ENCODE measurements at regions not wholly inside any gene's neighbourhood (a gene's known extent, or its start where the extent isn't known, plus 50 kb on each side); places are given as distances from the start of the nearest gene placed in this dataset.

DNA sequence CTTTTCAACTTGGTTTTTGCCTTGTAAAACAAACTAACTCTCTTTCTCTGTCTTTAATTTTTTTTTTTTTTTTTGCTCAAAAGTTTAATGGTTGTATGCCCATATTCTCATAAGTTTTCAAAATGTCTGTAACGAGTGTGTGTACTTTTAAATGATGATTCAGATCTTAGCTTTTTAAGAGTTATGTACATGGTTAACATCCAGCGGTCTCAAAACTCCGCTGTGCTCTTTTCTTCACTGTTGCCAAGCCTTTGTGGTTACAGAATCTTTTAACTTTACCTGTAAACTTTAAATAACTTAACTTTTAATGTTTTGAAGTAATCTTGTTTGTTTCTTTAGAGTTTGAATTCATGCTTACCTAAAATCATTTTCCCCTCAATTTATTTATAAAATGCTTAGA, 133.0 kb downstream of the SAMD5 start:
- Histone ChIP-seq H3K27ac (no peak overlapping the region), H3K9me3 (replicated peaks in 1 of 11) (no peaks in the 10 kb centered on the region), H4K20me1 (no peaks in the 10 kb centered on the region), H3K4me2 (no peak overlapping the region), H3K9ac (no peak overlapping the region), H3K36me3 (no peaks in the 10 kb centered on the region), H3K27me3 (no peaks in the 10 kb centered on the region), H3K4me3 (no peak overlapping the region), H3K4me1 (peaks cover 0 to 6% (median 0%) of the 10 kb centered on the region in 10 experiments; a peak in 1 of 20 replicates)
- no peak for TF ChIP-seq Cebpa-rat (IDR thresholded peaks at IDR 0.05)

DNA sequence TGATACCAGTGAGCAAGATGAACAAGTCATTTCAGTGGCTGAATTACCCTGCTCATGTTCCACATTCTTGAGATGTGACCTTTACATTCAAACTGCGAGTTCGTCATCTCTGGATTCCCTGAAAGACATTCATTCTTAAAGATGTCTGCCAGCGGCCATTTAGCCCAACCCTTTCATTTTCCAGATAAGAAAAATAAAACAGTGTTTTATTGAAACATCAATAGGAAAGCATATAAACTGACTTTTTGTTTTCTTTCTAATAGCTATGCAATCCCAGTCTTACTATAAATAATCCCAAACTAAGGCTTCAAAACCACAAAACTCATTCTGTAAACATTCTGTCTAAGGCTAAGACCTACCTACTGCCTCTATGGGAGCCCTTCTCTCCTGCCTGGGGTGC, 134.0 kb downstream of the SAMD5 start:
- Histone ChIP-seq H3K27ac (no peak overlapping the region), H3K4me2 (no peak overlapping the region), H3K9me3 (replicated peaks in 1 of 11) (no peaks in the 10 kb centered on the region), H4K20me1 (no peaks in the 10 kb centered on the region), H3K27me3 (no peaks in the 10 kb centered on the region), H3K9ac (no peak overlapping the region), H3K4me1 (peaks cover 0 to 6% (median 0%) of the 10 kb centered on the region in 10 experiments; a peak in 1 of 20 replicates), H3K36me3 (no peaks in the 10 kb centered on the region), H3K4me3 (no peak overlapping the region)
- TF ChIP-seq Cebpa-rat (IDR thresholded peaks at IDR 0.05): no peak

DNA sequence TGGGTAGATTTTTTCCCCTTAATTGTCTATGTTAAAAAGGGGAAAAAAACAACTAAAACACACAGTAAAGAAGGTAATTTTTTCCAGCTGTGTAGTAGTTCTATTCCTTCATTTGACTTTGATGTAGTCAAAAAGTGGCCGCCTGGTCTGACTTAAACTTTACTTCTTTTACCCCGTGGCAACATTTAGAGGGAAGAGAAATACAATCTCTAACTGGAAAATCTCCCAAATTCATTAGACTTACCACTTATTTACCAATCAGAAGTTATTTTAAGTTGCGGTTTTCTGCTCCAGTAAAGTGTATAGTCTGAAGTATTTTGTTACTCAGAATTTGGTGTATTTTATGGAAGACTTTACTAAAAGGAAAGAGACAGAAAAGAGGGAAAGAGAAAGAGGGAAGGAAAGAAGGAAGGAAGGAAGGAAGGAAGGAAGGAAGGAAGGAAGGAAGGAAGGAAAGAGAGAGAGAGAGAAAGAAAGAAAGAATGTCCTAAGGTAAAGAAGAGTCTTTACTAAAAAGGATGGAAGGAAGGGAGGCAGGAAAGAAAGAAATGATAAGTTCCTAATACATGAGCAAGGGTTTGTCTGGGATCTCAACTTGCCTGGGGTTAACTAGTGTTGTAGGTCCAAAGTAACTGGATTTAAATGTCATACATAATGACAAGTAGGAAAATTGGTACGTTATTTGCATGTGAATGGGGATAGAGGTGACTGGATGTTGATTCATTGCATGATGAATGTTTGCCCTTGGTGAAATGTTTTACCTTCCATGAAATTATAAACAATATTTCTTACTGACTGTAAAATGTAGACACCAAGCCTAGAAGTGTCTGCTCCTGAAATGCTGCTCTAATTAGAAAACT, 135.1 kb downstream of the SAMD5 start:
- no peak for TF ChIP-seq Cebpa-rat (IDR thresholded peaks at IDR 0.05)

DNA sequence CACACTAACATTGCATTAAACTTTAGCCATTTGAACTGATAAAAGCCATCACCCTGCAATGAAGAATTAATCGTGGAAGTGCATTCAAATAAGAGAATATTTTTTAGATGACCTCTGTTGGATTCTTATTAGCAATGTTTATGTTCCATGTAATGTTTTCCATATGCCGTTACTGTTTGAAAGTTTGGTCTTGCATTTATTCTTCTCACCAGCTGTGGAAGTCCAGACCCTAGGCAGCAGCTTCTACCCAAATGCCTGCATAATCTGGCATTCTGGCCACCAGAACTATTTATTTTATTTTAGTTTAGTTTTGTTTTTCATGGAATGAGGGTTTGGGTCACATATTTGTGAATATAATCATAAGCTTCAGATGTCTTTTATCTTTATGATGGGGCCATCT, 140.4 kb downstream of the SAMD5 start:
- no peak for TF ChIP-seq Cebpa-rat (IDR thresholded peaks at IDR 0.05)
- H3K36me3 ChIP-seq: no peaks in the 10 kb centered on the region
- H3K9ac ChIP-seq: no peak overlapping the region
- no peaks in the 10 kb centered on the region for H3K9me3 ChIP-seq (replicated peaks in 1 of 11)
- H3K4me2 ChIP-seq: no peak overlapping the region
- H3K27ac ChIP-seq: no peak overlapping the region
- peaks cover 0 to 9% (median 6%) of the 10 kb centered on the region in 10 experiments; a peak in 7 of 20 replicates for H3K4me1 ChIP-seq
- no peak overlapping the region for H3K4me3 ChIP-seq
- no peaks in the 10 kb centered on the region for H4K20me1 ChIP-seq
- H3K27me3 ChIP-seq: no peaks in the 10 kb centered on the region

More for the DNA sequence above, 135.1 kb downstream of the SAMD5 start:
- Histone ChIP-seq H3K4me1 (peaks cover 0 to 6% (median 0%) of the 10 kb centered on the region in 10 experiments; a peak in 1 of 20 replicates), H3K27ac (no peak overlapping the region), H3K27me3 (no peaks in the 10 kb centered on the region), H3K4me3 (no peak overlapping the region), H3K36me3 (no peaks in the 10 kb centered on the region), H3K4me2 (no peak overlapping the region), H3K9me3 (replicated peaks in 1 of 11) (no peaks in the 10 kb centered on the region), H4K20me1 (no peaks in the 10 kb centered on the region), H3K9ac (no peak overlapping the region)

DNA sequence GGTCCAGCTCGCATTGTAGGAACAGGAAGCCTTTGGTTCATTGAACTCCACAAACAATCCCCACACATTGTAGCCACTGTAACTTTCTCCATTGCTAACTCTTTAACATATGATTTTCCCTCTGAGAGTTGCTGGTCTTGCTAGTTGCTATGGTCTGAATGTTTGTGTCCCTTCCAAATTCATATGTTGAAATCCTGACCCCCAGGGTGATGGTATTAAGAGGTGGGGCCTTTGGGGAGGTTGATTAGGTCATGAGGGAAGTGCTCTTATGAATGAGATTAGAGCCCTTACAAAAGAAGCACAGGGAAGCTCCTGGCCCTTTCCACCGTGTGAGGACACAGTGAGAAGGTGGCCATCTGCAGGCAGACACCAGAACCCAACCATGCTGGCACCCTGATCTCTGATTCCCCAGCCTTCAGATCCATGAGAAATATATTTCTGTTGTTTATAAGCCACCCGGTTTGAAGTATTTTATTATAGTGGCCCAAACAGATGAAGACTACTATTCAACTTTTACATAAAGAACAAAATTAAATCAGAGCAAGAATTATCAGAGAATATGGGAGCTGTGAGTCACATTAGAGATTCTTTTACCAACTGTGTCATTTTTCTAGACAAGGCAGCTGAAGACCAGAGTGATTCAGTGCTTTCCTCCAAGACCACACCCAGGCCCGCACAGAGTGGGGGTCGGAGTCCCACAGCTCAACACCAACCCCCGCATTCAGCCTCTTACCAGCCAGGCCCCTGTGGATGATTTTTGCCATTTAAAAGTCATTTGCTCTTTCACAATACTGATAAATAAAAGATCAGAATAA, 143.0 kb downstream of the SAMD5 start:
- no peak overlapping the region for H3K9ac ChIP-seq
- no peak overlapping the region for H3K27ac ChIP-seq
- no peaks in the 10 kb centered on the region for H3K27me3 ChIP-seq
- no peaks in the 10 kb centered on the region for H3K9me3 ChIP-seq (replicated peaks in 1 of 11)
- H3K36me3 ChIP-seq: no peaks in the 10 kb centered on the region
- no peak for TF ChIP-seq Cebpa-rat (IDR thresholded peaks at IDR 0.05)
- no peak overlapping the region for H3K4me3 ChIP-seq
- H3K4me2 ChIP-seq: peak overlapping the region in 10 of 11 experiments; percentile 9 to 45 (median 26); a peak in 12 of 22 replicates
- peaks cover 0 to 9% (median 6%) of the 10 kb centered on the region in 10 experiments; a peak in 7 of 20 replicates for H3K4me1 ChIP-seq
- no peaks in the 10 kb centered on the region for H4K20me1 ChIP-seq

DNA sequence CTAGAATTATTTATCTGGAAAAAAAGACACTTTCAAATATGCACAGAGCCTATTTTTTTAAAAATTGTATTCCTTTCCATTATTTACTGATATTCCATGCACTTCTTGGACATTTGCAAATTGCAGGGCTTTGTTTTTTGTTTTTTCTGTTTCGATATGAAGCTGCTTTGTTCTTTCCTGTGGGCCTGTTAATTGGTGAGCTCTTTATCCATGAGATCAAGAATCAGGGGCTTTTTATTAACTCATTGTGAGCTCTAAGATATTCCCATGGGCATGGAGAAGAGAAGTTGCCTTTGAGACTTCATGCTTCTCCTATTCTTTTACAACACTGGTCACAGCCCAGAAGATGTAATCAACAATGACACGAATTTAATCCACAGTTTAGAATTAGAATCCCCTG, 145.1 kb downstream of the SAMD5 start:
- Histone ChIP-seq H3K9ac (no peak overlapping the region), H3K36me3 (no peaks in the 10 kb centered on the region), H3K27ac (no peak overlapping the region), H3K9me3 (replicated peaks in 1 of 11) (no peaks in the 10 kb centered on the region), H3K4me3 (no peak overlapping the region), H4K20me1 (no peaks in the 10 kb centered on the region), H3K4me2 (no peak overlapping the region), H3K27me3 (no peaks in the 10 kb centered on the region), H3K4me1 (peaks cover 0 to 9% (median 6%) of the 10 kb centered on the region in 10 experiments; a peak in 7 of 20 replicates)
- TF ChIP-seq Cebpa-rat (IDR thresholded peaks at IDR 0.05): no peak

DNA sequence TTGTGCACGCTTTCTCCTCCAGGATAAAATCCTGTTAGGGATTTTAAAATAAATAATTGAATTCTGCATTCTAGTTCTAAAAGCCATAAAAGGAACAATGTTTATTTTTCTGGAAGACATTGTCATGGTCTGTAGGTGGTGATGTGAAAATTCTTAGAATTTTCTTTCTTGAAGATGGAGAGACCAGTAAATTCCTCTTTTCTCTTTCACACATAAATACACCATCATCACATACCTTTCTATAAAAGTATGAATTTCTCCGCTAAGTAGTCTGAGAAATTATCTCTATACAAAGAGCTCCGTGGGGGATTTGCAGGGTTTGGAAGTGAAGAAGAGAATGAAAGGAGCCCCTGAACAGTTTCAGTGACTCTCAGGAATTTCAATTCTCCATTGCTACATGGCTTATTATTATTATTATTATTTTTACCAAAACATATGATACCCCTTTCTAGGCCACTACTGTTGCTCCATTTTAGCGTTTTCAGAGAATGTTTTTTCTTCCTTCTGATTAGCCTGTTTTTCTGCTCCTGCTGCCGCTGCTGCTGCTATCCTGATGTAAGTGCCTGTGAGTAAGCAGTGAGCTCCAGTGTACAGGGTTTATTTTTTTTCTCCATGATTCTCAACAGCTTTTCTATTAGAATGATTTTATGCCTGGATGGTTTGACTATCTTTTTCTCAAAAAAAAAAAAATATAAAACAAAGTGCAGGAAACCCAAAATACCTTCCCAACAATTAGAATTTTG, 145.8 kb downstream of the SAMD5 start:
- no peak overlapping the region for H3K27ac ChIP-seq
- H3K9ac ChIP-seq: no peak overlapping the region
- H3K36me3 ChIP-seq: no peaks in the 10 kb centered on the region
- H3K9me3 ChIP-seq (replicated peaks in 1 of 11): no peaks in the 10 kb centered on the region
- no peak overlapping the region for H3K4me2 ChIP-seq
- H3K4me1 ChIP-seq: peaks cover 0 to 9% (median 6%) of the 10 kb centered on the region in 10 experiments; a peak in 7 of 20 replicates
- no peak overlapping the region for H3K4me3 ChIP-seq
- no peaks in the 10 kb centered on the region for H4K20me1 ChIP-seq
- TF ChIP-seq Cebpa-rat (IDR thresholded peaks at IDR 0.05): no peak
- H3K27me3 ChIP-seq: no peaks in the 10 kb centered on the region

DNA sequence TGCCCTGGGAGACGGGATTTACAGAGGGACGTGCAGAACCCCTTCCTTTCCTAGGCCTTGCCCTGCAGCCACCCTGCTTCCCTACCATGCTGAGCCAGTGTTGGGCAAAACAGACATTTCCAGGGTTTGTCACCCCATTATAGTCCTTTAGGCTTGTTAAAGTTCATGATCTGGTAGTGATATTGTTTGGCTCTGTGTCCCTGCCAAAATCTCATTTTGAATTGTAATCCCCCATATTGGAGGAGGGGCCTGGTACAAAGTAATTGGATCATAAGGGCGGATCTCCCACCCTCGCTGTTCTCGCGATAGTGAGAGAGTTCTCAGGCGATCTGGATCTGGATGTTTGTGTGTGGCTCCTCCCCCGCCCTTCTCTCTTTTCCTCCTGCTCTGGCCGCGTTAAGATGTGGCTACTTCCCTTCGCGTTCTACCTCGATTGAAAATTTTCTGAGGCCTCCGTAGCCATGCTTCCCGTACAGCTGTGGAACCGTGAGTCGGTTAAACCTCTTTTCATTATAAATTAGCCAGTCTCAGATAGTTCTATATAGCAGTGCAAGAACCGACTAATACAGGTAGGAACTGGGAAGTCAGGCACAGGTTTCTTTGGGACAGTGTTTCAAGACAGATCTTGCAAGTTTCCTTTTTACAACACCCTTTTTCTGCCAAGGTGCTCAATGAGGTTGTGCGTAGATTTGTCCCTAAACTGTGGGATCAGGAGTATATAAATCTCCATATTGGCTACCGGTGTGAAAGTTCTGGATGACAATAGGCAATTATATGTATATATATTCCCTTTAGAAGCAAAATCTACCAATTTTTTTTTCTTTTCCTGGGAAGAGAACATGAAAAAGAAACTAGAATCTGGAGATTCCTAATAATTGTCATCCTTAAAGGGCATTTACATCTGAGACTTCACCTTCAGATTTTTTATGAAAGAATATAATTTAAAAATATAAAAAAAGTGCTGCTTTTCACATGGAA, 152.1 kb downstream of the SAMD5 start:
- no peaks in the 10 kb centered on the region for H3K4me1 ChIP-seq
- H4K20me1 ChIP-seq: no peaks in the 10 kb centered on the region
- H3K4me2 ChIP-seq: no peak overlapping the region
- H3K9ac ChIP-seq: no peak overlapping the region
- H3K4me3 ChIP-seq: no peak overlapping the region
- H3K36me3 ChIP-seq: no peaks in the 10 kb centered on the region
- H3K9me3 ChIP-seq (replicated peaks in 1 of 11): no peaks in the 10 kb centered on the region
- H3K27ac ChIP-seq: no peak overlapping the region
- TF ChIP-seq Cebpa-rat (IDR thresholded peaks at IDR 0.05): no peak
- no peaks in the 10 kb centered on the region for H3K27me3 ChIP-seq

Data from BLaER1 treated with 17β-estradiol and CSF1 and Interleukin-3, amounts not matched to agents 10 nM and 100 nM (cell line).